Esophagus squamous epithelium (tissue), 4 donors: ENCODE measurements at regions not wholly inside any gene's neighbourhood (a gene's known extent, or its start where the extent isn't known, plus 50 kb on each side); places are given as distances from the start of the nearest gene placed in this dataset.

Source experiments
- CTCF ChIP-seq, 6 experiments: fragments of 450-650 bp in 4 of 6; fragments of 200-600 bp in 2 of 6; sonication (generic) in 2 of 6; IDR thresholded peaks; one replicate each; pipeline ENCODE4 v1.5.1; 2016 to 2019; ENCODE audit warnings: antibody characterized with exemption in 6 of 6, mild to moderate bottlenecking in 4 of 6, moderate library complexity in 4 of 6
- POLR2A ChIP-seq, 4 donors: fragments of 450-650 bp; IDR thresholded peaks; one replicate each; pipeline ENCODE4 v1.6.1; 2017; ENCODE audit warnings: antibody characterized with exemption in 4 of 4, mild to moderate bottlenecking in 4 of 4, moderate library complexity in 3 of 4

GRCh38 chr21:19031953-19032352 is 628.4 kb upstream of the TMPRSS15 start:
- no peak for TF ChIP-seq CTCF (IDR thresholded peaks at IDR 0.05)
- TF ChIP-seq POLR2A (IDR thresholded peaks at IDR 0.05), result no peak
